NCI-H748 treated with DMSO at 0.1 percent for 48 hours (cell line): ENCODE measurements at regions not wholly inside any gene's neighbourhood (a gene's known extent, or its start where the extent isn't known, plus 50 kb on each side); places are given as distances from the start of the nearest gene placed in this dataset.

Source experiments
- DNase-seq: peaks from one replicate; lab custom pipeline; 2025; lab: John Stamatoyannopoulos, UW

DNA sequence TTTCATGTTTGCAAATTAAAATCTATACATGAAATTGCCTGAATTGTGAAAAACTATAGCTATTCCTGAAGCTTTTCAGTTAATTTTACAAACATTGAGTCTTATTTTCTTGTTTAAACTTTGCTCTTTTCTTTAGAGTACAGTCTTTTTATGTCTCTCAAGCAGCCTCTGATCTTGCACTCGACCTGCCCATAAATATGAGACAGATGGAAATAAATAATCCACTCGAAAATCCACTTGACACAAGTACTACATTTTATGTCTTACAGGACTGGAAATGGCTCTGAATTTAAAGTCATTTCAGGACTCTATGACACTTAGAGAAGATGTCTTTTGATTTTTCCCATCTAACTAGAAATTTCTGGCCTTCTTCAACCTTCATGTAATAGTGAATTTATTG, 283.8 kb downstream of the USP25 start:
- no peak for DNase-seq

GRCh38 chr21:16020878-16021277, 291.1 kb downstream of the USP25 start:
- no peak for DNase-seq

GRCh38 chr21:16022116-16022515, 292.3 kb downstream of the USP25 start:
- no peak for DNase-seq

GRCh38 chr21:16022921-16023320, 293.1 kb downstream of the USP25 start:
- DNase-seq = no peak

DNA sequence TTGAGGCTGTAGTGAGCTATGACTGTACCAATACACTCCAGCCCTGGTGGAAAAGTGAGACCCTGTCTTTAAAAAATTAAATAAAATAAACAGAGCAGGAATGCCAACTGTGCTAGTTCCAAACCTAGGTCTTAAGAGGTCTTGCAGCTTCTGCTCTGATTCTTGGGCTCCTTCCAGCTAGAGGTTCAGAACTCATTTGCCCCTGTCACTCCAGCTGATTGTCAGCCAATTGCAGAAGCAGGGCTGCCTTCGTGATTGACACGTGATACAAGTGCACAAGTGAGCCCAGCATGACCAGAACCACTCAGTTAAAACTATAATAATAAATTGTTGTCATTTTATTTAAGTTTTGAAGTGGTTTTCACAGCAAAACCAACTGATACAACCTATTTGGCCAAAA, 298.4 kb downstream of the USP25 start:
- no peak for DNase-seq

GRCh38 chr21:16028941-16029464, 299.2 kb downstream of the USP25 start:
- no peak for DNase-seq

GRCh38 chr21:16033193-16033592, 303.4 kb downstream of the USP25 start:
- no peak for DNase-seq

- DNase-seq = no peak
These were observed 304.8 kb downstream of the USP25 start for GRCh38 chr21:16034446-16035190.

- DNase-seq = no peak
These were observed 307.7 kb downstream of the USP25 start for GRCh38 chr21:16037421-16037955.

- DNase-seq = no peak
These were observed 310.8 kb downstream of the USP25 start for GRCh38 chr21:16040601-16041000.

DNA sequence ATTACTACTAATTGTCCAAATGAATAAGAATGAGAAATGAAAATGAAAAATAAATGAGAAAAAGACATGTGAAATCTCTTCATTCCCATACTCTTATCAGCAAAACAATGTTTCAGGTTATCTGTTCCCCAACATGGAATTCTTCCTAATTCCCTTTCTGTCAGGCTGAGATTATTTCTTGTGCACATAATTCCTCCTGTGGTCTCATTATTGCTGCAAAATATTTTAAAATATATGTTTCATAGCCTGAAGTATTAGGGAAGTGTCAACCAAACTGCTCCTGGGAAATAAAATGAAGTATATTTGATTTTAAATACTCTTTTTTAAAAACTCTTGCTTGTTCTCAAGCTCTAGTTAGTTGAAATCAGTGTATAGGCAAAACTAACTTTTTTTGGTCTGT, 314.9 kb downstream of the USP25 start:
- DNase-seq = no peak

GRCh38 chr21:16046656-16047330, 317.0 kb downstream of the USP25 start:
- no peak for DNase-seq

GRCh38 chr21:16047904-16048303, 318.1 kb downstream of the USP25 start:
- DNase-seq = no peak

- no peak for DNase-seq
These were observed 325.2 kb downstream of the USP25 start for GRCh38 chr21:16055014-16055413.

- no peak for DNase-seq
These were observed 329.1 kb downstream of the USP25 start for GRCh38 chr21:16058896-16059295.

DNA sequence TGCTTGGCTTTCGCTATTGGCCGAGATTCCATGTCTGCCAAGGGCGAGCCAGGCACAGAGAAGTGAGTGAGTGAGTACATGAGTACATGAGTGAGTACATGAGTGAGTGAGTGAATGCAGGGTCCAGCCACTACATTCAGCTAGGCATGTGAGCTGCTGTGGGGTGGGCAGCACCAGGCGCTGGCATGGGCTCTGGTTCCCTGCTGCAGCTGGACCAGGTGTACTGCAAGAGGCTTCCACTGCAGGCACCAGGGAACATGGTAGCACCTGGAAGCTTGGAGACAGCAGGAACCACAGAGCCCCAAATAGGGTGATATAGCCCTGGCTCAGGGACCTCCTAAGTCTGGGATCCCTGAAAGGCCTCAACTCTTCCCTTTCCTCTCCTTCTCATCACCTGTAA, 330.2 kb downstream of the USP25 start:
- DNase-seq = no peak

- DNase-seq = no peak
These were observed 331.4 kb downstream of the USP25 start for GRCh38 chr21:16061194-16061593.

GRCh38 chr21:16069178-16070112, 339.7 kb downstream of the USP25 start:
- no peak for DNase-seq

- DNase-seq = no peak
These were observed 340.4 kb downstream of the USP25 start for GRCh38 chr21:16070207-16070651.

GRCh38 chr21:16071092-16071491, 341.3 kb downstream of the USP25 start:
- DNase-seq = no peak

GRCh38 chr21:16071761-16072160, 342.0 kb downstream of the USP25 start:
- DNase-seq = no peak

GRCh38 chr21:16072221-16072620, 342.4 kb downstream of the USP25 start:
- DNase-seq = no peak
